ENCODE measurements at regions not wholly inside any gene's neighbourhood (a gene's known extent, or its start where the extent isn't known, plus 50 kb on each side); places are given as distances from the start of the nearest gene placed in this dataset.

GRCh38 chr5:38707352-38708210 is 138.2 kb upstream of the OSMR start:
- H3K4me1 ChIP-seq: peaks cover 0 to 9% (median 3%) of the 10 kb centered on the region in 4 donors
- intact Hi-C loops (cut with DNase I; ENCODE audit: low total_unique reads): no loop called here
- DNase-seq: no peak
- no peak overlapping the region for H3K4me3 ChIP-seq
- no peak overlapping the region for H3K27ac ChIP-seq
- H3K36me3 ChIP-seq: no peaks in the 10 kb centered on the region
- 40 to 68% (median 56%) methylated on average over 10 of the region's 10 CpGs for WGBS, 5 donors
- no peaks in the 10 kb centered on the region for H3K9me3 ChIP-seq
- TF ChIP-seq POLR2AphosphoS5 (IDR thresholded peaks at IDR 0.05) (no peak), POLR2A (IDR thresholded peaks at IDR 0.05) (no peak), CTCF (IDR thresholded peaks at IDR 0.05) (no peak), EP300 (IDR thresholded peaks at IDR 0.05) (no peak)
- no peaks in the 10 kb centered on the region for H3K27me3 ChIP-seq

DNA sequence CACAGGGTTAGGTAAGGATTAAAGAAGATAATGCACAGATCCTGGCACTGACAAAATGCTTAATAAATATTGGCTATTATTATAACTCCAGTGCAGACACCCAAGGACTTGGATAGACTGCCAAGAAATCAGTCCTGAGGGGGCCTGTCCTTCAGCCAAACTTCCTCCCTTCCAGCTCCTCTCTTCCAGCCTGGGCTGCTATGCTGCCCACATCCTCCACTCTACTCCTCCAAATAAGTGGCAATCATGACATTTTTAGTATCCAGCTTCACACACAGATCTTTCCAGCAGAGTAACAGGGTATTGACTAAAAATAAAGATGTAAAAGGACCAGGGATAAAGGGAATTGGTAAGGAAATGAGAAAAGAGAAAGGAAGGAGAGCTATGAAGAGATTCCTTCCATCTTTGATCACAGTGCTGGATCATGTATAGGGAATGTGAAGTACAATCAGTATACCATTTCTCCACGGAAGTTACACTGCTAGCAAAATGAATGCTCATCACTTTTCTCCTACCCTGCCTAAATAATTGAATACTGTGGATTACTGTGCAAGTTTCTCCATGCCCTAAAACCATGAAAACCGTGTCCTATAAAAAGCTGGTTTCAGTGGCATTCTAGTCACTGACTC is 136.0 kb upstream of the OSMR start:
- Histone ChIP-seq H3K36me3 (no peaks in the 10 kb centered on the region), H3K4me3 (no peak overlapping the region), H3K4me1 (peaks cover 0 to 9% (median 3%) of the 10 kb centered on the region in 4 donors), H3K27ac (no peak overlapping the region), H3K27me3 (no peaks in the 10 kb centered on the region), H3K9me3 (no peaks in the 10 kb centered on the region)
- no peak for DNase-seq
- no peak for TF ChIP-seq POLR2A (IDR thresholded peaks at IDR 0.05)
- no peak for TF ChIP-seq EP300 (IDR thresholded peaks at IDR 0.05)
- TF ChIP-seq CTCF (IDR thresholded peaks at IDR 0.05): no peak
- TF ChIP-seq POLR2AphosphoS5 (IDR thresholded peaks at IDR 0.05): no peak
- intact Hi-C loops (cut with DNase I; ENCODE audit: low total_unique reads): no loop called here
- 57 to 78% (median 69%) methylated on average over 2 of the region's 2 CpGs for WGBS, 5 donors

- intact Hi-C loops (cut with DNase I; ENCODE audit: low total_unique reads): no loop called here
- Histone ChIP-seq H3K4me3 (no peak overlapping the region), H3K27ac (no peak overlapping the region), H3K9me3 (no peaks in the 10 kb centered on the region), H3K4me1 (peaks cover 0 to 9% (median 3%) of the 10 kb centered on the region in 4 donors), H3K36me3 (no peaks in the 10 kb centered on the region), H3K27me3 (no peaks in the 10 kb centered on the region)
- TF ChIP-seq POLR2AphosphoS5 (IDR thresholded peaks at IDR 0.05) (no peak), POLR2A (IDR thresholded peaks at IDR 0.05) (no peak), CTCF (IDR thresholded peaks at IDR 0.05) (no peak), EP300 (IDR thresholded peaks at IDR 0.05) (no peak)
- 78 to 98% (median 90%) methylated on average over 2 of the region's 2 CpGs for WGBS, 5 donors
- no peak for DNase-seq
Measured at GRCh38 chr5:38710627-38711026, 135.2 kb upstream of the OSMR start.

GRCh38 chr5:38712391-38712790 is 133.4 kb upstream of the OSMR start:
- H3K27ac ChIP-seq: no peak overlapping the region
- intact Hi-C loops (cut with DNase I; ENCODE audit: low total_unique reads): no loop called here
- peaks cover 0 to 7% (median 2%) of the 10 kb centered on the region in 4 donors for H3K4me1 ChIP-seq
- DNase-seq: no peak
- TF ChIP-seq POLR2A (IDR thresholded peaks at IDR 0.05) (no peak), POLR2AphosphoS5 (IDR thresholded peaks at IDR 0.05) (no peak), CTCF (IDR thresholded peaks at IDR 0.05) (no peak), EP300 (IDR thresholded peaks at IDR 0.05) (no peak)
- 81 to 91% (median 86%) methylated on average over 3 of the region's 3 CpGs for WGBS, 5 donors
- H3K9me3 ChIP-seq: no peaks in the 10 kb centered on the region
- no peaks in the 10 kb centered on the region for H3K27me3 ChIP-seq
- no peak overlapping the region for H3K4me3 ChIP-seq
- no peaks in the 10 kb centered on the region for H3K36me3 ChIP-seq
